ENCODE measurements at regions not wholly inside any gene's neighbourhood (a gene's known extent, or its start where the extent isn't known, plus 50 kb on each side); places are given as distances from the start of the nearest gene placed in this dataset.

DNA sequence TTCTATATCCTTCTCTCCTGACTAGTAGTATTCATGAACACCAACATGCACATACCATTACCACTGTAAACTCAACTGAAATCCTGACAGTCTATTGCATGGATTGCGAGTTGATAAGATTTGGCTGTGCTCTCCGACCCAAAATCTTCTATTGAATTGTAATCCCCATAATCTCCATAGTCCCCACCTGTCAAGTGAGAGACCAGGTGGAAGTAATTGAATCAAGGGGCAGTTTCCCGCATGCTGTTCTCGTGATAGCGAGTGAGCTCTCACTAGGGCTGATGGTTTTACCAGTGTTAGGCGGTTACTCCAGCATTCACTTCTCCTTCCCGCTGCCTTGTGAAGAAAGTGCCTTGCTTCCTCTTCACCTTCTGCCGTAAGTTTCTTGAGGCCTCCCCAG is 261.8 kb downstream of the PHF14 start:
- intact Hi-C loops (cut with DNase I), result no loop called here
- Histone ChIP-seq H3K36me3 (no peaks in the 10 kb centered on the region), H3K27ac (no peak overlapping the region), H3K4me1 (no peaks in the 10 kb centered on the region), H3K4me3 (no peak overlapping the region), H3K27me3 (no peaks in the 10 kb centered on the region), H3K9me3 (no peaks in the 10 kb centered on the region)
- DNase-seq (ENCODE audit: low spot score in 2 of 2), result no peak
- TF ChIP-seq, protein P1, sequence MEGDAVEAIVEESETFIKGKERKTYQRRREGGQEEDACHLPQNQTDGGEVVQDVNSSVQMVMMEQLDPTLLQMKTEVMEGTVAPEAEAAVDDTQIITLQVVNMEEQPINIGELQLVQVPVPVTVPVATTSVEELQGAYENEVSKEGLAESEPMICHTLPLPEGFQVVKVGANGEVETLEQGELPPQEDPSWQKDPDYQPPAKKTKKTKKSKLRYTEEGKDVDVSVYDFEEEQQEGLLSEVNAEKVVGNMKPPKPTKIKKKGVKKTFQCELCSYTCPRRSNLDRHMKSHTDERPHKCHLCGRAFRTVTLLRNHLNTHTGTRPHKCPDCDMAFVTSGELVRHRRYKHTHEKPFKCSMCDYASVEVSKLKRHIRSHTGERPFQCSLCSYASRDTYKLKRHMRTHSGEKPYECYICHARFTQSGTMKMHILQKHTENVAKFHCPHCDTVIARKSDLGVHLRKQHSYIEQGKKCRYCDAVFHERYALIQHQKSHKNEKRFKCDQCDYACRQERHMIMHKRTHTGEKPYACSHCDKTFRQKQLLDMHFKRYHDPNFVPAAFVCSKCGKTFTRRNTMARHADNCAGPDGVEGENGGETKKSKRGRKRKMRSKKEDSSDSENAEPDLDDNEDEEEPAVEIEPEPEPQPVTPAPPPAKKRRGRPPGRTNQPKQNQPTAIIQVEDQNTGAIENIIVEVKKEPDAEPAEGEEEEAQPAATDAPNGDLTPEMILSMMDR (IDR thresholded peaks at IDR 0.05), result no peak

- Histone ChIP-seq H3K4me1 (no peaks in the 10 kb centered on the region), H3K27ac (no peak overlapping the region), H3K27me3 (no peaks in the 10 kb centered on the region), H3K36me3 (no peaks in the 10 kb centered on the region), H3K4me3 (no peak overlapping the region), H3K9me3 (no peaks in the 10 kb centered on the region)
- DNase-seq (ENCODE audit: low spot score in 2 of 2), result no peak
- TF ChIP-seq, protein P1 (IDR thresholded peaks at IDR 0.05), result no peak
- intact Hi-C loops (cut with DNase I), result no loop called here
These were observed 263.0 kb downstream of the PHF14 start for GRCh38 chr7:11236680-11237079.

DNA sequence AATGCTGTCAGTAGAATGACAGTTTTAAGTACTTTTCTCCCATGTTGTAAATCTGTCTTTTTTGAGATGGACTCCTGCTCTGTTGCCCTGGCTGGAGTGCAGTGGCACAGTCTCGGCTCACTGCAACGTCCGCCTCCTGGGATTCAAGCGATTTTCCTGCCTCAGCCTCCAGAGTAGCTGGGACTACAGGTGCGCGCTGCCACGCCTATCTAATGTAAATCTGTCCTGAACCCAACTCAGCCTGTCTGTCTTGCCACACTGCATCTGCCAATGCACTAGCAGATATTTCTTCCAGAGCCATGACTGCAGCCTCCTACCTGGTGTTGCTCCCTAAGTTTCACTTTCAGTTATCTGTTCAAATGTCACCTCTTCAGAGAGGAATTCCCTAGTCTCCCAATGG is 264.1 kb downstream of the PHF14 start:
- Histone ChIP-seq H3K27ac (no peak overlapping the region), H3K4me1 (no peaks in the 10 kb centered on the region), H3K9me3 (no peaks in the 10 kb centered on the region), H3K27me3 (no peaks in the 10 kb centered on the region), H3K36me3 (no peaks in the 10 kb centered on the region), H3K4me3 (peak overlapping the region in 1 of 2 donors; percentile 26)
- TF ChIP-seq, protein P1 (IDR thresholded peaks at IDR 0.05), result no peak
- intact Hi-C loops (cut with DNase I), result no loop called here
- no peak for DNase-seq (ENCODE audit: low spot score in 2 of 2)

DNA sequence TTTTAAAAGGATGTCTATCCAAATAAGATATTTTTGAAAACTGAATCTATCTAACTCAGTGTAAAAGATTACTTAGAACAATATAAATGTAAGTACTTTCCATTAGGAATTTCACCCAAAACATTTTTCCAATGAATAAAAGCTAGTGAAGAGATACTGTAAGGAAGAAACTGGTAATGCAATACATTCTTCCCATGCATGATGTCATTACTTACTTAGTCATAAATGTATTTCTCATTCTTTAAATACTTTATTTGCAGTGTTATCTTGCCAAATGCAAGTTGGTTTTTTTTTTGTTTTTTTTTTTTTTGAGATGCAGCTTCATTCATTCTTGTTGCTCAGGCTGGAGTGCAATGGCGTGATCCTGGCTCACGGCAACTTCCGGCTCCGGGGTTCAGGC is 265.6 kb downstream of the PHF14 start:
- no peaks in the 10 kb centered on the region for H3K36me3 ChIP-seq
- no peaks in the 10 kb centered on the region for H3K4me1 ChIP-seq
- TF ChIP-seq, protein P1 (IDR thresholded peaks at IDR 0.05), result no peak
- no peak overlapping the region for H3K27ac ChIP-seq
- no peak overlapping the region for H3K4me3 ChIP-seq
- no peak for DNase-seq (ENCODE audit: low spot score in 2 of 2)
- intact Hi-C loops (cut with DNase I), result no loop called here
- H3K27me3 ChIP-seq, result no peaks in the 10 kb centered on the region
- no peaks in the 10 kb centered on the region for H3K9me3 ChIP-seq

DNA sequence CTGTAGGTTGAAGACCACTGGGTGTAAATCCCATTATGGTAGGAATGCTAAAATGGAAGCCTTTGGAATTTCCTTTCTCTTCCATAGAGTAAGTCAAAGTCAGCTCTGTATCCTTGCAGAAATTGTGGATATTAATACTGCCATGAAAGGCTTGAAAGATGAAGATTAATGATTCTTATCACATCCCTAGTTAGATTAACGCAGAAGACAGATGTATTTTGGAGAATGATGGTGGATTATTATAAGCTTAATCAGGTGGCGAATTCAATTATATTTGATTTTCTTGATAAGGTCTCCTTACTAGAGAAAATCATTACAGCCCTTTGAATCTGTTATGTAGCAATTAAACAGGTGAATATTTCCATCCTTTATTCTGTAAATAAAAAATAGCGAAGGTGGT is 270.1 kb downstream of the PHF14 start:
- Histone ChIP-seq H3K27ac (no peak overlapping the region), H3K36me3 (no peaks in the 10 kb centered on the region), H3K9me3 (no peaks in the 10 kb centered on the region), H3K27me3 (no peaks in the 10 kb centered on the region), H3K4me3 (no peak overlapping the region), H3K4me1 (no peaks in the 10 kb centered on the region)
- DNase-seq (ENCODE audit: low spot score in 2 of 2), result no peak
- intact Hi-C loops (cut with DNase I), result no loop called here
- TF ChIP-seq, protein P1 (IDR thresholded peaks at IDR 0.05), result no peak

- intact Hi-C loops (cut with DNase I), result no loop called here
- no peaks in the 10 kb centered on the region for H3K4me1 ChIP-seq
- H3K27ac ChIP-seq, result no peak overlapping the region
- no peak for DNase-seq (ENCODE audit: low spot score in 2 of 2)
- H3K36me3 ChIP-seq, result no peaks in the 10 kb centered on the region
- no peaks in the 10 kb centered on the region for H3K27me3 ChIP-seq
- H3K9me3 ChIP-seq, result no peaks in the 10 kb centered on the region
- TF ChIP-seq, protein P1 (IDR thresholded peaks at IDR 0.05), result no peak
- H3K4me3 ChIP-seq, result no peak overlapping the region
These were observed 270.5 kb downstream of the PHF14 start for GRCh38 chr7:11244149-11244548.
